GF-D8 (cell line): ENCODE measurements at regions not wholly inside any gene's neighbourhood (a gene's known extent, or its start where the extent isn't known, plus 50 kb on each side); places are given as distances from the start of the nearest gene placed in this dataset.
"Not testable (repeated sequence)": the region's sequence is repeated elsewhere in the genome, so short reads cannot be mapped to it uniquely, and the experiment has no call there.

Experiments used
- DNase-seq: peaks from one replicate; lab custom pipeline; 2025; lab: John Stamatoyannopoulos, UW

- not testable (repeated sequence) for DNase-seq
These were observed 347.4 kb downstream of the MAGEE1 start for GRCh38 chrX:76774912-76775311.

DNA sequence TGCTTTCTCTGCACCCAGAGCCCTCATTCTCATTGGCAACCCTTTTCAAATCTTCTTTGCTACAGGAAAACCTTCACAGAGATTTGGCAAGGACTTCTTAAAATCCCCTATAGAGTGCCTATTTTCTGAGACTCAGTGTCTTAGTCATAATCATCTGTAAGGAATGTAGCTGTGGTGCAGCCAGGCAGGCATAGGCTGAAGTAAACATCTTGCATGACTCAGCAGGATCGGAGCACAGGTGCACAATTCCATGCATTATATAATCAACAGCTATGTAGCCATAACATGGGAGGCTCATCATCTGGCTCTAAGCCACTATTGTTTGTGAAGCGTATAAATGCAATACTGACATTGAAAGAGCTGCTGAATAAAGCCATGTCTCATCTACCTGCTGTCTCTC lies 368.8 kb downstream of the MAGEE1 start:
- DNase-seq: no peak

GRCh38 chrX:76802708-76803107 lies 375.2 kb downstream of the MAGEE1 start:
- DNase-seq: no peak

GRCh38 chrX:76815754-76816153 lies 388.2 kb downstream of the MAGEE1 start:
- no peak for DNase-seq

DNA sequence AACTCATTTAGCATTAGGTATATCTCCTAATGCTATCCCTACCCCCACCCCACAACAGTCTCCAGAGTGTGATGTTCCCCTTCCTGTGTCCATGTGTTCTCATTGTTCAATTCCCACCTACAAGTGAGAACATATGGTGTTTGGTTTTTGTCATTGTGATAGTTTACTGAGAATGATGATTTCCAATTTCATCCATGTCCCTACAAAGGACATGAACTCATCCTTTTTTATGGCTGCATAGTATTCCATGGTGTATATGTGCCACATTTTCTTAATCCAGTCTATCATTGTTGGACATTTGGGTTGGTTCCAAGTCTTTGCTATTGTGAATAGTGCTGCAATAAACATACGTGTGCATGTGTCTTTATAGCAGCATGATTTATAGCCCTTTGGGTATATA lies 389.8 kb downstream of the MAGEE1 start:
- DNase-seq: not testable (repeated sequence)

DNA sequence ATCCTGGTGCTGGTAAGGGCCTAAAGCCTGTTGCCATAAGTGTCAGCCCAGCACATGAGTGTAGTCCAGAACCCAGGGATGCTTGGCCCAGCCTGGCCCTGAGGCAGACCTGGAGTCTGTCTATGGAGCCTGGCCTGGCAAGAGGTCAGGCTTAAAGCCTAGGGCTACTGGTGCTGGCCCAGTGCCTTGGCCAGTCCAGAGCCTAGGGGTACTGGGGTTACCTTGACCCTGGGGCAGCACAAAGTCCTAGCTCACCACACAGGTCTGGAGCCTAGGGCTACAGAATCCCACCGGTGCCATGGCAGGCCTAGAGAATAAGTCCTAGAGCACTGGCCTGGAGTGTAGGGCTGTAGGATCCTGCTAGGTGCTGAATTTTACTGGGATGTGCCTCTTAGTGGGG lies 393.8 kb downstream of the MAGEE1 start:
- no peak for DNase-seq

GRCh38 chrX:76827672-76828071 lies 400.2 kb downstream of the MAGEE1 start:
- DNase-seq: no peak

DNA sequence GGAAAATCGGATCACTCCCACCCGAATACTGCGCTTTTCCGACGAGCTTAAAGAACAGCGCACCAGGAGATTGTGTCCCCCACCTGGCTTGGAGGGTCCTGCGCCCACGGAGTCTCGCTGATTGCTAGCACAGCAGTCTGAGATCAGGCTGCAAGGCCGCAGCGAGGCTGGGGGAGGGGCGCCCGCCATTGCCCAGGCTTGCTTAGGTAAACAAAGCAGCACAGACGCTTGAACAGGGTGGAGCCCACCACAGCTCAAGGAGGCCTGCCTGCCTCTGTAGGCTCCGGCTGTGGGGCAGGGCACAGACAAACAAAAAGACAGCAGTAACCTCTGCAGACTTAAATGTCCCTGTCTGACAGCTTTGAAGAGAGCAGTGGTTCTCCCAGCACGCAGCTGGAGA lies 413.4 kb downstream of the MAGEE1 start:
- not testable (repeated sequence) for DNase-seq

DNA sequence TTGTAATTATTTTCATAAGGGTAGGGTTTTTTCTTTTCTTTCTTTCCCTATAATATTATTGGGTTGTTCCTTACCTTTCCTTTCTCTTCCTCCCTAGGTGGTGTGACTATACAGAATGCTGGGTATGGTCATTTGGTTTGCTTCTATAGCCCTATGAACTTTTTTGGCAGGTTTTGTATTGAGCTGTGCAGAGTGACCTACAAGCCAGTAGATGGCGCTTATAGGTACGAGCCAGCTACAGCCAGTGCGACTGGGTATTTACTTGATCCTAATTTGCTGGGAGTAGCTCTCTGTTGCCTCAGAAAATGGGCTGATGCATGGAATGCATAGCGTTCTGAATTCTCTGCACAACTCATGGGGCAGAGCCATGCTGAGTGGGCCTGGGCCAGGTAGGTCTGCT lies 423.3 kb downstream of the MAGEE1 start:
- DNase-seq: no peak

- DNase-seq: no peak
These were observed 435.0 kb downstream of the MAGEE1 start for GRCh38 chrX:76862509-76862908.

DNA sequence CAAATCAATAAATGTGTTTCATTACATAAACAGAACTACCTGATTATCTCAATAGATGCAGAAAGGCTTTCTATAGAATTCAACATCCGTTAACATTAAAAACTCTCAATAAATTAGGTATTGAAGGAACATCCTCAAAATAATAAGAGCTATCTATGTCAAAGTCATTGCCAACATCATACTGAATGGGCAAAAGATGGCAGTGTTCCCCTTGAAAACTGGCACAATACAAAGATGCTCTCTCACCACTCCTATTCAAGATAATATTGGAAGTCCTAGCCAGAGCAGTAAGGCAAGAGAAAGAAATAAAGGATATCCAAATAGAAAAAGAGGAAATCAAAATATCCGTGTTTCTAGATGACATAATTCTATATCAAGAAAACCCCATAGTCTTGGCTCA lies 466.4 kb downstream of the MAGEE1 start:
- no peak for DNase-seq

GRCh38 chrX:76915836-76916235 lies 488.3 kb downstream of the MAGEE1 start:
- DNase-seq: no peak

DNA sequence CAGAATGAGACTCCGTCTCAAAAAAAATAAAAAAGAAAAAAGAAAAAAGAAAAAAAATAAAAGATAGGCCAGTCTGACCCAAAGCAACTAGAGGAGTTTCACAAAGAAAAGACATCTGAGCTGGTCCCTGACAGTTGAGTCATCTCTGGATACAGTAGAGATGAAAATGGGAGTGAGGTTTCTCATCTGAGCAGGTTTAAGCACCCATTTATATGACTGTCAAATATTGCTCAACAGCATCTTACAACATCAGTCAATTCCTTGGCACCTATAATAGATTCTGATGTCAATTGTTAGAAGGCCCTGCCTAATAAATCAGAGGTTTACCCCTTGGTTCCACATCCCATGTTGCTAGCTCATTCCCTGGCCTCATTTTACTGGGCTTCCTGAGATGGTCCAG lies 490.5 kb downstream of the MAGEE1 start:
- no peak for DNase-seq

DNA sequence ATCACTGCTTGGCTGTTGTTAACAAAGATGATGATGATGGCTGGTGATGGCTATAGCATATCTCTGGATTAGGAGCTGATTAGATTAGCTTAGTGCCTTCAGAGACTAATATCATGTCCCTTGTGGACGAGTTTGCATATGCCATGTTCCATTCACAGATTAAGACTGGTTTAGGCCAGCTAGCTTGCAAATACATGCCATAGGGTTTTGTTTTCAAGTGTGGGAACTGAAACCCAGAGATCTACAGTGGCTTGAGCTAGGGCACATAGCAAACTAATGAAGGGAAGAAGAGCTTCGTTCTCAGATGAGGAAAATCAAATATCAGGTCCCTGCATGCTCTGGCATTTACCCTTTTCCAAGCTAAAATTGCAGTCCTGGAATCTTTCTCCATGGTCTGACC lies 492.3 kb downstream of the MAGEE1 start:
- no peak for DNase-seq

GRCh38 chrX:76920607-76921006 lies 493.1 kb downstream of the MAGEE1 start:
- DNase-seq: no peak

GRCh38 chrX:76921176-76921575 lies 493.7 kb downstream of the MAGEE1 start:
- no peak for DNase-seq

GRCh38 chrX:76922100-76922499 lies 494.6 kb downstream of the MAGEE1 start:
- no peak for DNase-seq

- not testable (repeated sequence) for DNase-seq
These were observed 497.1 kb downstream of the MAGEE1 start for GRCh38 chrX:76924616-76925015.

GRCh38 chrX:76931518-76931917 lies 504.0 kb downstream of the MAGEE1 start:
- DNase-seq: no peak

GRCh38 chrX:76957485-76957884 lies 489.7 kb upstream of the FGF16 start:
- no peak for DNase-seq

- no peak for DNase-seq
These were observed 475.5 kb upstream of the FGF16 start for GRCh38 chrX:76971393-76972376.

- DNase-seq: no peak
These were observed 469.7 kb upstream of the FGF16 start for GRCh38 chrX:76977452-76977851.

GRCh38 chrX:76987381-76987780 lies 459.8 kb upstream of the FGF16 start:
- no peak for DNase-seq

DNA sequence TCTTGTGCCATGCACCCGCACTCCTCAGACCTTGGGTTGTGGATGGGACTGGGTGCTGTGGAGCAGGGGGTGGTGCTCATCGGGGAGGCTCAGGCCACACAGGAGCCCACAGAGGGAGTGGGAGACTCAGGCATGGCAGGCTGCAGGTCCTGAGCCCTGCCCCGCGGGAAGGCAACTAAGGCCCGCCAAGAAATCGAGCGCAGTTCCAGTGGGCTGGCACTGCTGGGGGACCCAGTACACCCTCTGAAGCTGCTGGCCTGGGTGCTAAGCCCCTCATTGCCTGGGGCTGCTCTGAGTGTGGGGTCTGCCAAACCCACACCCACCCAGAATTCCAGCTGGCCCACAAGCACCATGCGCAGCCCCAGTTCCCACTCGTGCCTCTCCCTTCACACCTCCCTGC lies 450.5 kb upstream of the FGF16 start:
- DNase-seq: no peak
